GM18907 (cell line): ENCODE measurements at regions not wholly inside any gene's neighbourhood (a gene's known extent, or its start where the extent isn't known, plus 50 kb on each side); places are given as distances from the start of the nearest gene placed in this dataset.
"Not testable (repeated sequence)": the region's sequence is repeated elsewhere in the genome, so short reads cannot be mapped to it uniquely, and the experiment has no call there.

Experiments used
- ATAC-seq: cut with Tn5 transposase; IDR thresholded peaks from one replicate; pipeline ENCODE4 v1.9.1; 2021; ENCODE audit warnings: mild to moderate bottlenecking, moderate library complexity; ENCODE audit not compliant: unreplicated experiment

DNA sequence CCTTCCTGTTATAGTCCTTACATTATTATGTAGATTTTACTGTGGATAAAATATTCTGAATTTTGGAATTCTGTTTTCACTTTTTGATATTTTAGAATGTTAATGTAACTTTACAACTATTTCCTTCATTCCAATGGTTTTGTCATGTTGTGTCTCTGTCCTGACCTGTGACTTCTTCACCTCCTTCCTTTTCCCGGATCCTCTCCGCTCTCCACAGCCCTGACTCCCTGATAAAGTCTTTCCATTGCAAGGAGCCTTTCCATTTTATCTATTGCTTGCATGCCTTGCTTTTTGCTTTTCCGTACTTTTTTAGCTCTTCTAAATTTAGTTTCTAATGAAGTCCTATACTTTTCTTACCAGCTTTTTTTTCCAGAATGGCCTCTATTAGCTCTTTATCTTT lies 117.6 kb upstream of the ARRDC3 start:
- ATAC-seq = no peak

DNA sequence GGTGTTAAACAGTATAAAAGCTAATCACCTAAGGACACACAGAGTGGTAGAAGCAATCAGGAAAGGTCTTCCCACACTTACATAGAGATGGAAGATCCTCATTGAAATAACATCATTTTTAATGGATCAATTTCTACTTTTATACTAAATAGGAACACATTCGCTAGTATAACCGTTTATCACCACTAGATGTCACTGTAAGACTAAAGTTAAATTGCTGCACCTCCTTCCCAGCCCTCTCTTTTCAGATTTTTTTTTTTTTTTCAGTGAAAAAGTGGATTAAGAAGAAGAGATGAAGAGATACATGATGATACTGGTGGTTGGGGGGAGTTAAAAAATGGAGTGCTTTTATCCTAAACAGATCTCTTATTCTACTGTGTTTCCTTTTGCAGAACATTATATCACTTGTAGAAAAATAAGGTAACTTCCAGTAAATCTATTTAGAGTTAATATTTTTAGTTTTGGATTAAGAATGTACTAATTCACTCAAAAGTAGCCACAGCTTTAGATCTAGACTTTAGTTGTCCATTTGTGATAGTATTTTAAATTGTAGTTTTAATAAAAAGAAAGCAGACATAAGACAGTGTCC lies 116.9 kb upstream of the ARRDC3 start:
- ATAC-seq = peak; percentile 69

DNA sequence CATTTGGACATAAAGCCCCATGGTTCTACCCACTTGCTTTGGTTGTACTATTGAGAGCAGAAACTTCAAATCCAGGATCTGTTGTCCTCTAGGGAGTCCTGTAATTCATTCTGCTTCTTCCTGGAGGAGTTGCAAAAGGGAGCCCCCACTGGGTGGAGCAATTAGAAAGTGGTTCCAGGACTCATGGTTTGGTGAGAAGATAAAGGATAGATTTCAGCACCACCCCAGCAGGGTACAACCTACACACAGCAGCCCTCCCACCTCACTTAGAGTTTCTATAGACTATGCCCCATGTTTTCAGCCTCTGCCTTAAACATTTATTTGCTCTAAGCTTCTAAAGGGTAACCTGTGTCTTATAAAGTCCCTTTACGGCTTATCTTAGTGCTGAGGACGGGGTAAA lies 112.6 kb upstream of the ARRDC3 start:
- no peak for ATAC-seq

DNA sequence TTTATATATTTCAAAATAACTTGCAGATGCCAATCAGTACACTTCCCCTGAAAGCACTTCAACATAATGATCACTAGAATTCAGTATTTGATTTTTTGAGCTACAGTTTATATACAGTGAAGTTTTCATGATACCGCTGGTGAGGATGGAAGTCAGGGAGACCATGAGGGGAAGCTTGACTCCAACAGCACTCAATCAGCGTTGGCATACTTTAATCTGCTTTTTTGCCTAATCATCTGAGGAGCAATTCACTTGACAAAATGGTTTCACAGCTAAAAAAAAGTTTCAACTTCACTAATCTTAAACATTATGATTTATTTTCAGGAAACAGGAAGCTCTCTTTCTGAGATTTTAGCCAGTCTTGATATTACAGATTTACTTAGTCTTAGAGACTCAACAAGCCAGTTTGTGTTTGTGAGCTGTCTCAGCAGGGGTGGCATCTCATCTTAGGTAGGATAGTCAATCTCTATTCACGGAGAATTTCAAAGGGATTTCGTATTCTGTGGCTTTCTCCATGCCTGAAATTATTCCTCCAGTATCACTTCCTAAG lies 111.4 kb upstream of the ARRDC3 start:
- ATAC-seq = no peak

DNA sequence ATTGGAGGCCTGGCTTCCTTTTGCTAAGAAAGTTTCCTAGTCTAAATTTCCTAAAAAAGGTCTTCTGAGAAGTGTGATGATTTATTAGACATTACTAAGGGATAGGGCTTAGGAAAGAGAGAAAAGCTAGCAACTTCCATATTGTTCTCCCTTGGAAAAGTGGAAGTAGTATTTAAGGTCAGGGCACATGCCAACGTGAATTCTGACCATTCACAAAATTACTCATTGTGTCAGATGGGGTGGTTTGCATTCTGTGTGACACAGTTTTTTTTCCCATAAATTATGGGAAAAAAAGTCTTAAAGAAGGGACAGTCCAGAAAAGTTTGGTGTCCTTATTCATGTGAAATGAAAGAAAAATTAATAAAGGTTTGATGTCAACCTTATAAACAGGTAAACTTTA lies 110.0 kb upstream of the ARRDC3 start:
- ATAC-seq = no peak

DNA sequence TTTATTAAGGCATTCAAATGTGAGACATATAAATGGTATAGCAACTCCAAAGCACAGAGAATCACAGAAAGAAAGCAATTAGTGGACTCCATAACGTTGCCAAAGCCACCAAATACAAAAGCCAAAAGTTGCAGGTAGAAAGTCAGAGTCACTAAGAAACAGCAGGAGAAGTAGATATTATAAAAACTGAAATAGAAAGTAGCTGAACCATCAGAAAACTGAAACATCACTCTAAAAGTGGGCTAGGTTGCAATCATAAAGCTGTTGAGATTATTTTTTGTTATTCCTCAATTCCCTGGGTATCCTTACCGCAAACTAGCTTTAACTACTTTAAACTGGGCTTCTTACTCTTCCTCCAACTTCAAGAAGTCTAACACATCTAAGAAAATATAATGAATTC lies 108.1 kb upstream of the ARRDC3 start:
- no peak for ATAC-seq

DNA sequence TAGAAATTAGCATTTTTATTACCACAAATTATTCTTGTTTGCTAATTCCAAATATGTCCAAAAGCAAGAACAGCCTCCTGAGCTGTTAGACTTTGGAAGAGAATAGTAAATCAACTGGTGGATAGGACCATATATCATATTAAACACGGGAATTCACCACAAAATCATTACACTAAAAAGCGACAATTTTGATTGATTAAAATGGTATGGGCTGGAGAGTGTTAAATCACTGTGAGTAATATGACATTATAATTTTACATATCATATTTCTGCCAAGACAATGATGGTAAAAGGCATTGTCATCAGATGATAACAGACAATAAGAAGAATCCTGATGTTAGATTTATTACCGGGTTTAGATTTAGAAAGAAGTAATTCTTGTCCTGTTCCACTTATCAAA lies 107.2 kb upstream of the ARRDC3 start:
- ATAC-seq = no peak

DNA sequence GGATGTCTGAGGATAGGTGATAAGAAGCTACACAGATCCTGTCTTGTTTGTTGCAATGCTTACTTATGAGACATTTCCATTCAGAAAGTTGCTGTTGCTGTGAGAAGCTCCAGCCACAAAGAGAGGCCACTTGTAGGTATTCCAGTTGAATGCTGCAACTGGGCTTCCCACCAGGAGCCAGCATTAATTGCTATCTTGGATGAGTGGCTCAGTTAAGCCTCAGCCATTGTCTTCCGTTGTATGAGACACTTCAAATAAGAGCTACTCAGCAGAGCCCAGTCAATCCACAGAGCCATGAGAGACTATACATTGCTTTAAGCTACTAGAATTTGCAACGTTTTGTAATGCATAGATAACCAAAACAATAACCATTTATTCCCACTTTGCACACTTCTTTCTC lies 104.3 kb upstream of the ARRDC3 start:
- ATAC-seq = no peak

DNA sequence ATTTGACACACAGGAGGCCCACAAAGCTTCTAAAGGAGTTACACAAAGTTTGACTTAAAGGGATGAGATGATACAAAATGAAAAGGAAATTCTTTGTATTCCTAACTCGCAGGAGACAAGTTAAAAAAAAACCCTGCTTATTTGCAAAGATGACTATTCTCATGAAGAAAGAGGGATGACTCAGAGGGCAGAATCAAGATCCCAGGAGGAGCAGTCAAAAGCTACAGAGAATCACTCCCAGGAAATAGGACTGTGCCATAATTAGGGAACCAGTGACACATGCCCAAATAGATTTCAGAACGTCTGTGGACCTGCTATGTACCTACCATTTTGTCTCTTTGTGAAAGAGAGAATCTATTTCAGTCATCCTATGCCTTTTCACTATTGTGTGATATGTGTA lies 103.5 kb upstream of the ARRDC3 start:
- no peak for ATAC-seq

DNA sequence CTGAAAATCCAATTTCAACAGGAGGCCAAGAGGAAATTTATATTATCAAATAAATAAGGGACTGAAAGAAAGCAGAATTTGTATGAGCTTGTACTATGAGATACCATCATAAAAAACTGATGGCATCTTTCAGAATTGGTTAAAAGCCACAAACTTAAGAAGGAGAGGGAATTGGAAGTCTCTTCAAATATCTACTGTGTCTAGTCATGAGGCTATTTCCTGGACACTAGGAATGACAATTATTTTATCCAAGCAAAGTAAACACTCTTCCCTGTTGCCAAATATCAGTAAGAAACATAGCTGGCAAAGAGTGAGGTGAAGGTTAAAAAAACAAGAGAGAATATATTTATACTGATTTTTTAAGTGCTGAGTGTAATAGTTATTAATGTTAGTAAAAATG lies 101.5 kb upstream of the ARRDC3 start:
- no peak for ATAC-seq

DNA sequence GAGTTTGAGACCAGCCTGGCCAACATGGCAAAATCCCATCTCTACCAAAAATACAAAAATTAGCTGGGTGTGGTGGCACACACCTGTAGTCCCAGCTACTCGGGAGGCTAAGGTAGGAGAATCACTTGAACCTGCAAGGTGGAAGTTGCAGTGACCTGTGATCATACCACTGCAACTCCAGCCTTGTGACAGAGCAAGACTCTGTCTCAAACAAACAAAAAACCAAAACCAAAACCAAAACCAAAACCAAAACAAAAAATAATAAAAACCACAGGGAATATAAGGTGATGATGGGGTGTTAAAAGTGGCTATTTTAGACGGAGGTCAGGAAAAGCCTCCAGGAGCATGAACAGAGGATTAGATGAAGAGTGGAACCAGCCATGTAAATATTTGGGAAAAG lies 96.3 kb upstream of the ARRDC3 start:
- not testable (repeated sequence) for ATAC-seq

DNA sequence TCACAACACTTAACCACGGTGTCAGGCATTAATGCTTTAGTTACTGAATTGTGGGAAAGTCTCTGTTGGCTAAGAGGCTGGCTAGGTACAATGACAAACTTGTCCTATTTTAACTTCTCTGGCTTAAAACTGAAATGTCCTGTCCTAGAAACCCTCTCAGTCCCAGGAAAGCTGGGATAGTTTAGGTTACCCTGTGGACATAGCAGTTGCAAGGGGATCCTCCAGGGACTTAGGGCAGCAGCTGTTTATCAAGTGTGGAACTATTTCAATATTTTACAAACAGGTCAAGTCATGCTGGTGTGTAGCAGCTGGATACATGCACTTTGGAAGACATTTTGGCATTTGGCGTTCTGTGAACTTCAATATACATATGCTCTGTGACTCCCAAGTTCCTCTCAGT lies 95.0 kb upstream of the ARRDC3 start:
- ATAC-seq = no peak

DNA sequence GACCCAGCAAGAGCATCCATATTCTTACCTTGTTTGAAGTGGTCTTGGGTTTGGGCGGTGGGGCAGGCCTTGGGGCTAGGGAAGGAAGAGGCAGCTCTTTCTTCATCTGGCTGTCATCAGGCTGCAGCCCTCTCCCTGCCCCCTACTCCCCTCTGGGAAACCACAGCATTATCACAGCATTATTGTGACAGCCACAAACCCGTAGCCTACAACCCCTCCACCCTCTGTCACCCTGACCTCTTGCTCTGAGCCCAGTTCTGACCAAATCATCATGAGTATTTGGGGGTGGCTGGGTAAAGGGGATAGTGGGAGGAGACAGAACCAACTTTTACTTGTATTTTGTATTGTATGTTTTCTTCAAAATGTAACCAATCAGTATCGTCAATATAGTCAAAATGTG lies 94.3 kb upstream of the ARRDC3 start:
- no peak for ATAC-seq

DNA sequence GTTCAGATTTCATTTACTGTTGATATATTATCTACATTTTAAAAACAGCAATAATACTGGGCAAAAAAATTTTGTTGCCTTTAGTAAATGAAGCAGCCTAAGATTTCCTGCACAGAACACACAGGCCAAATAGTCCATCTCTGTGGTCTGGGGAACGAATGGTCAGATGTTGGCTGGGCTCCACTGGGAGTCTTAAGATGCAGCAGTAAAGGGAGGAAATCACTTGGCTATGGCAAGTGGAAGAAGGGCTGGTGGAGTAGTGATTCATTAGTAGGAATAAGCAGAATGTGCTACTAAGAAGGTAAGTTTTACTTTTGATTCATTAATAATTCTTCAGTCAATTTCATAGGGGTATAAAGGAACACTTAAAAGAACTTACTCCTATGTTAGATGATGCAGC lies 91.1 kb upstream of the ARRDC3 start:
- ATAC-seq = no peak

DNA sequence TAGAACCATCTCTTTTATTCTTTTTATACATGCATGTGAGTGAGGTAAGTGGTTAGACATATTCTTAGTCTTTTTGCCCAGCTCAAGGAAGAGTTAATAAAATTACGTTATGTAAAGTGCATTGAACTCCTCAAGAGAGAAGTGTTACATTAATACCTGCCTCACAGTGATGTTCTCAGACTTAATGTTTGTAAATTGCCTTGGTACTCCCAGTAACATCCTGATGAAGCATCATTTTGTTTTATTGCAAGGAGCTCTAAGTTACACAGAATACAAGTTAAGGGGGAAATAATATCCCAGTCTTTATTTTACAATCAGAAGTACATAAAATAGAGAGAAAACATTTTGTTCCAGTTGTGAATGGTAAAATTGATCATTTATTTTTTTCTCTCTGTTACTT lies 89.5 kb upstream of the ARRDC3 start:
- no peak for ATAC-seq

DNA sequence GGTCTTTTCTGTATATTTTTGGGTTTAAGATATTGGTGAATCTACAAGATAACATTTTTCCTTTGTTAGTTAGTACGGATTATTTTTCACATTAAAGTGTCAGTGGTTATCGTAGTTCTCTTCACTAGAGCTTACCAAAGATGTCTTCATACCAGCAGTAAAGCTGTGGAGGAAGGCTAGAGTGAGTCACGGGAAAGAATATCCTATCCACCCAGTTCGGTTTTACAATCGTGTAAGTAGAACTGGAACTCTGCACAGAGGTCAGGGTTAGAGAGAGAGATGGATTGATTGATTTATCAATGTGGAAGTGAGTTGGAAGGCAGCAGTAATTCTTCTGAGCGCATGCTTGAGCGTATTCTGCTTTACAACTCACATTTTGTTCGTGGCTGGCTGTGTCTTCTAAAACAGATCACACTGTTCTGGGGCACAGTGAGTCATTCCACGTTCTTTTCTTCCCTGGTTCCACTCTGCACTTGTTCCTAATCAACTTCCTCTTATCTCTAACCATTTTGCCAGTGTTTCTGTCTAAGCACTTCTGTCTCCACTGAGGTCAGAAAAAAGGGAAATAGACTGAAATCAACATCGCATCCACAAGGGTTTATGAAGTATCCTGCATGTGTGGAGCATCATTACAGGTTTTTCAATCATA lies 86.5 kb upstream of the ARRDC3 start:
- ATAC-seq = no peak

DNA sequence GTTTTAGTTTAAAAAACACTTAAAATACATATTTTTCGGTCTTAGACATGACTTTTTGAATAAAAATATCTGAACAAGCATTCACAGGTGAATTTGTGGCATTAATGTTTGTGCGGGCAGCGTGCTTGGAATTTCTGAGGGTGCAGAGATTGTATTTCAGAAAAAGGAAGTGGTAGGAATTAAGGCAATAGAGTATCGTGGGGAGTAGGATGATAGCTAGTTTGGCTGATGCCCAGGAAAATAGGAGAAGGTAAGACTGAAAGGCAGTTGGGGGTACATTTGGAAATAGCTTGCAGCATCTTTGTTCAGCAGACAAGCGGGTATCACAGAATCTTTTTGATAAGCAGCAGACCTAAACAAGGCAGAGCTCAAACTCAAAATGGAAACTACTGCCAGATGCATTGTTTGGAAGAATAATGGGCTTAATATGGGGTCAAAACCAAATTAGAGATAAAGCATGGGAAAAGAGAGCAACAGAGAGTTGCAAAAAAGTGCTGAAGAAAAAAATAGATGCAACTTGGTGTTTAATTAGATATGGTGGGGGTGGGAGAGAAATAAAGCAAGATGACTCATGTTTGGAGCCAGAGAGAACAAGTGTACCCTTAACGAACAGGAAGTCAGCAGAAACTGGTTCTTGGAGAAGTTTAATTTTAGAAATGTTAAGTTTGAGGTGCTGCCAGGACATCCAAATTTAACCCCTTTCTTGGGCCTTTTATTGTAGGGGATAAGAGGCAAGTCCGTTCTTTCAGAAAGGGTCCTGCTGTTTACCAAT lies 85.7 kb upstream of the ARRDC3 start:
- ATAC-seq = no peak

DNA sequence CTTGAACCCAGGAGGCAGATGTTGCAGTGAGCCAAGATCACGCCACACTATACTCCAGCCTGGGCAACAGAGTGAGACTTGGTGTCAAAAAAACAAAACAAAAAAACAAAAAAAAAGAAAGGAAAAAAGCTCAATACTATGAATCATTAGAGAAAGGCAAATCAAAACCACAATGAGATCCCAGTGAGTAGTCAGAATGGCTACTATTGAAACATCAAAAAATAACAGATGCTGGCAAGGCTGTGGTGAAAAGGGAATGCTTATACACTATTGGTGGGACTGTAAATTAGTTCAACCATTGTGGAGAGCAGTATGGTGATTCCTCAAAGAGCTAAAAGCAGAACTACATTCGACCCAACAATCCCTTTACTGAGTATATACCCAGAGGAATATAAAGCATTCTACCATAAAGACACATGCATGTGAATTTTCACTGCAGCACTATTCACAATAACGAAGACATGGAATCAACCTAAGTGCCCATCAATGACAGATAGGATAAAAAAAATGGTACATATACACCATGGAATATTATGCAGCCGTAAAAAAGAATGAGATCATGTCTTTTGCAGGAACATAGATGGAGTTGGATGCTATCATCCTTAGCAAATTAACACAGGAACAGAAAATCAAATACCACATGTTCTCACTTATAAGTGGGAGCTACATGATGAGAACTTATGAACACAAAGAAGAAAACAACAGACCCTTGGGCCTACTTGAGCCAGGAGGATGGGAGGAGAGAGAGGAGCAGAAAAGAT lies 81.9 kb upstream of the ARRDC3 start:
- no peak for ATAC-seq

DNA sequence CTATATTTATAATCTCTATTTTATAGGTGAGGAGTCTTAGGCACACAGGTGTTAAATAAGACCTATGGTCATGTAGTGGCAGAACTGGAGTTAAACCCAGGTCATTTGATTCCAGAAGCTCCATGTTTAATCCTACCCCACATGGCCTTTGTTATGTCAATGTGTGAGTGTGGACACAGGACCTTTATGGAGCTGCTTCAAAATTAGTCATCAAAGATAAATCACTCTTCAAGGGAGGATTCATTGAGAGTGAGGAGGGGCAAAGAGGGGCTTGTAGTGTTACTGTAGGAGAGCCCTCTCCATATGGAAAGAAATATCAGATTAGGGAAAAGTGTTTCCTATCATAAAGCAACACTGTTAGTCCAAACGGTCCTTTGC lies 74.6 kb upstream of the ARRDC3 start:
- no peak for ATAC-seq

DNA sequence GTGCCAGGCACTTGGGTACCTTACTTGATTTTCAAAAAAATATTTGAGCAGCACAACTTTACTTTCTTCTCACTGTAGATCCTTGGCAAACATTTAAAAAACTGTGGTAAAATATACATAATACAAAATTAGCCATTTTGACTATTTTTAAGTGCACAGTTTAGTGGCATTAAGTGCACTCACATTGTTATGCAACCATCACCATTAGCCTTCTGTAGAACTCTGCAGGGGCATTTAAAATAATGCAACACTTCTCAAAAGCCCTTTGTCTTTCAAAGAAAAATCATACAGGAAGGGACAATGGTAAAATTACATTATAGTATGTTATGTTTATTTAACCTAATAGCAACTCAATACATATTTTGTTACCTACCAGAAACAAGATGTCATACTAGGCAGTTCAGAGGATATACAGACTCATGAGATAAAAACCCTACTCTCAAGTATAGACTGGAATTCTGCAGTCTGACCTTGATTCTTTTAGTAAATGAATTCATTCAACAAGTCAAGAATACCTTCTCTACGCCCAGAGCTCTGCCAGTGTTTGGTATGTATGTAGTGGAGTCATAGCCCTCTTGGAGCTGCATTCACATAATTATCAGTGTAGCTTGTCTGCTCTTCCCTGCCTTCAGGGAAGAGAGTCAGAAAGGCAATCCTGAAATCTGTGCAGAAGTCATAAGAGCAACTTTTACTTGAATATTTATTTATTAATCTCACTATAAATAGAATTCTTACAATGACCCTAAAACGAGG lies 74.0 kb upstream of the ARRDC3 start:
- no peak for ATAC-seq

DNA sequence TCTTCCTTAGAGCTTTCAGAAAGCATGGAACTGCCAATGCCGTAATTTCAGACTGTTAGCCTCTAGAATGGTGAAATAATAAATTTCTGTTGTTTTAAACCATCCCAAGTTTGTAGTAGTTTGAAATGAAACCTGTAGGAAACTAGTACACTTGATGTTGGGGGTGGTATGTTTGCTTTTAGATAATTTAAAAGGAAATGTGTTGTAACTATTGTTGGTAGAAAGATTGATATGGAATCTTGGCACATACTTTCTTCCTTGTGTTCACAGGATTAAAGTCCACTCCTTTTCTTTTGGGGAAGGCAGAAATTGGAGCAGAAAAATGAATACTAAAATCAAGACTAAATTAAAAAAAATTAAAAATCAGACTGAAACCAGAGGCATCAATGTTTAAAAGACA lies 66.0 kb upstream of the ARRDC3 start:
- no peak for ATAC-seq
